ENCODE measurements at regions not wholly inside any gene's neighbourhood (a gene's known extent, or its start where the extent isn't known, plus 50 kb on each side); places are given as distances from the start of the nearest gene placed in this dataset.

- no peak overlapping the region for H3K4me3 ChIP-seq
- H4K20me1 ChIP-seq (ENCODE audit: control insufficient read depth, insufficient read depth) = no peaks in the 10 kb centered on the region
- DNase-seq (ENCODE audit: low read depth, low spot score) = no peak
- no peak overlapping the region for H2AFZ ChIP-seq (ENCODE audit: control insufficient read depth, low read depth, low read length)
- peaks cover 1 to 2% of the 10 kb centered on the region in 2 experiments; a peak in 1 of 4 replicates for H3K27me3 ChIP-seq (replicated peaks in 1 of 2; ENCODE audit: control insufficient read depth in 2 of 2, insufficient read depth in 2 of 2, low read length in 1 of 2)
- 33% methylated on average over 6 of the region's 6 CpGs for WGBS (ENCODE audit: insufficient coverage, insufficient replicate concordance, low lambda C conversion rate, missing lambda C conversion rate)
- no TSS peak for BruUV-seq (replicated peaks)
- H3K9ac ChIP-seq (ENCODE audit: control insufficient read depth, insufficient read depth, low read length) = no peak overlapping the region
- CTCF ChIA-PET = interaction anchor here (1.2 kb wide), 1 partner anchor 79 kb away, joined by 3 read pairs; no protein-coding TSS in a partner anchor
- no peak overlapping the region for H3K4me2 ChIP-seq (ENCODE audit: control insufficient read depth, insufficient read depth)
- H3K9me3 ChIP-seq (replicated peaks; ENCODE audit: control insufficient read depth, insufficient read depth, low read length) = no peaks in the 10 kb centered on the region; the same call in 2 of the 3 replicates
- no peak for FAIRE-seq
- SMC1A ChIA-PET (ENCODE audit: uncharacterized antibody, unreplicated experiment) = no interaction called here
- RAD21 ChIA-PET (ENCODE audit: unreplicated experiment) = no interaction called here
- no peaks in the 10 kb centered on the region for H3K79me2 ChIP-seq (ENCODE audit: control insufficient read depth, insufficient read depth, low read length)
- intact Hi-C loops (cut with micrococcal nuclease; ENCODE audit: unreplicated experiment) (no loop called here), in situ Hi-C loops (cut with MboI) (no loop called here)
- POLR2A ChIA-PET = no interaction called here
- no peaks in the 10 kb centered on the region for H3K36me3 ChIP-seq (ENCODE audit: control insufficient read depth in 2 of 2, insufficient read depth in 2 of 2, low read length in 1 of 2)
- H3K27ac ChIP-seq (ENCODE audit: control insufficient read depth, insufficient read depth) = no peak overlapping the region
- TF ChIP-seq, protein P1, sequence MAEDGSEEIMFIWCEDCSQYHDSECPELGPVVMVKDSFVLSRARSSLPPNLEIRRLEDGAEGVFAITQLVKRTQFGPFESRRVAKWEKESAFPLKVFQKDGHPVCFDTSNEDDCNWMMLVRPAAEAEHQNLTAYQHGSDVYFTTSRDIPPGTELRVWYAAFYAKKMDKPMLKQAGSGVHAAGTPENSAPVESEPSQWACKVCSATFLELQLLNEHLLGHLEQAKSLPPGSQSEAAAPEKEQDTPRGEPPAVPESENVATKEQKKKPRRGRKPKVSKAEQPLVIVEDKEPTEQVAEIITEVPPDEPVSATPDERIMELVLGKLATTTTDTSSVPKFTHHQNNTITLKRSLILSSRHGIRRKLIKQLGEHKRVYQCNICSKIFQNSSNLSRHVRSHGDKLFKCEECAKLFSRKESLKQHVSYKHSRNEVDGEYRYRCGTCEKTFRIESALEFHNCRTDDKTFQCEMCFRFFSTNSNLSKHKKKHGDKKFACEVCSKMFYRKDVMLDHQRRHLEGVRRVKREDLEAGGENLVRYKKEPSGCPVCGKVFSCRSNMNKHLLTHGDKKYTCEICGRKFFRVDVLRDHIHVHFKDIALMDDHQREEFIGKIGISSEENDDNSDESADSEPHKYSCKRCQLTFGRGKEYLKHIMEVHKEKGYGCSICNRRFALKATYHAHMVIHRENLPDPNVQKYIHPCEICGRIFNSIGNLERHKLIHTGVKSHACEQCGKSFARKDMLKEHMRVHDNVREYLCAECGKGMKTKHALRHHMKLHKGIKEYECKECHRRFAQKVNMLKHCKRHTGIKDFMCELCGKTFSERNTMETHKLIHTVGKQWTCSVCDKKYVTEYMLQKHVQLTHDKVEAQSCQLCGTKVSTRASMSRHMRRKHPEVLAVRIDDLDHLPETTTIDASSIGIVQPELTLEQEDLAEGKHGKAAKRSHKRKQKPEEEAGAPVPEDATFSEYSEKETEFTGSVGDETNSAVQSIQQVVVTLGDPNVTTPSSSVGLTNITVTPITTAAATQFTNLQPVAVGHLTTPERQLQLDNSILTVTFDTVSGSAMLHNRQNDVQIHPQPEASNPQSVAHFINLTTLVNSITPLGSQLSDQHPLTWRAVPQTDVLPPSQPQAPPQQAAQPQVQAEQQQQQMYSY (CRISPR knock-in tag; IDR thresholded peaks at IDR 0.05) = no peak
- TF ChIP-seq REST (IDR thresholded peaks at IDR 0.05; ENCODE audit: low read depth, low read length) (no peak), SKIL (IDR thresholded peaks at IDR 0.05; ENCODE audit: low read depth, poor library complexity, severe bottlenecking) (no peak), ZNF217 (IDR thresholded peaks at IDR 0.05) (no peak)
- H3K4me1 ChIP-seq (ENCODE audit: control insufficient read depth, insufficient read depth, low read length) = no peaks in the 10 kb centered on the region
- no peak for ATAC-seq
These were observed 80.9 kb upstream of the ZNF423 start for GRCh38 chr16:49936791-49937190.

Measured in GM12878 (cell line).